ENCODE measurements at regions not wholly inside any gene's neighbourhood (a gene's known extent, or its start where the extent isn't known, plus 50 kb on each side); places are given as distances from the start of the nearest gene placed in this dataset.

DNA sequence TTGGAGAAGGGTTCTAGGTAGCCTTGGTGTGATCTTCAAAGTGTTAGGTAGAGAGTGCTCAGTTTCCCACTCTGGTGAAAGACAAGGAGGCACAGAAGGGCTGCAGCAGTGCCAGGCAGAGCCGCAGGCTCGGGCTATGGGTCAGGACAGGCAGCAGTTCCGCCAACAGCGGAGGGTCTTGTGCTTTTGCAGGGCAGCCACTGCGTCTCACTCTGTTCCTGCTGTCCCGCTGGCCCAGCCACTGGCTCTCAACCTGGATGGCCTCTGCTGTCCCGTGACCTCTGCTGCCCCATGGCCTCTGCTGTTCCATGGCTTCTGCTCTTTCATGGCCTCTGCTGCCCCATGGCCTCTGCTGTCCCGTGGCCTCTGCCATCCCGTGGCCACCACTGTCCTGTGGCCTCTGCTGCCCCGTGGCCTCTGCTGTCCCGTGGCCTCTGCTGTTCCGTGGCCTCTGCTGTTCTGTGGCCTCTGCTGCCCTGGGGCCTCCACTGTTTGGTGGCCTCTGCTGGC, 175.7 kb downstream of the URI1 start:
- Mint-ChIP-seq H3K36me3 (ENCODE audit: insufficient read depth, unreplicated experiment) (no peaks in the 10 kb centered on the region), H3K9me3 (ENCODE audit: unreplicated experiment) (peaks cover 11% of the 10 kb centered on the region), H3K4me1 (ENCODE audit: low read depth, unreplicated experiment) (no peaks in the 10 kb centered on the region), H3K4me3 (ENCODE audit: unreplicated experiment) (no peak overlapping the region), H3K27me3 (ENCODE audit: insufficient read depth, unreplicated experiment) (peaks cover 8% of the 10 kb centered on the region), H3K27ac (ENCODE audit: unreplicated experiment) (no peak overlapping the region)
- POLR2A ChIA-PET, result no interaction called here
- TF ChIP-seq, protein P1, sequence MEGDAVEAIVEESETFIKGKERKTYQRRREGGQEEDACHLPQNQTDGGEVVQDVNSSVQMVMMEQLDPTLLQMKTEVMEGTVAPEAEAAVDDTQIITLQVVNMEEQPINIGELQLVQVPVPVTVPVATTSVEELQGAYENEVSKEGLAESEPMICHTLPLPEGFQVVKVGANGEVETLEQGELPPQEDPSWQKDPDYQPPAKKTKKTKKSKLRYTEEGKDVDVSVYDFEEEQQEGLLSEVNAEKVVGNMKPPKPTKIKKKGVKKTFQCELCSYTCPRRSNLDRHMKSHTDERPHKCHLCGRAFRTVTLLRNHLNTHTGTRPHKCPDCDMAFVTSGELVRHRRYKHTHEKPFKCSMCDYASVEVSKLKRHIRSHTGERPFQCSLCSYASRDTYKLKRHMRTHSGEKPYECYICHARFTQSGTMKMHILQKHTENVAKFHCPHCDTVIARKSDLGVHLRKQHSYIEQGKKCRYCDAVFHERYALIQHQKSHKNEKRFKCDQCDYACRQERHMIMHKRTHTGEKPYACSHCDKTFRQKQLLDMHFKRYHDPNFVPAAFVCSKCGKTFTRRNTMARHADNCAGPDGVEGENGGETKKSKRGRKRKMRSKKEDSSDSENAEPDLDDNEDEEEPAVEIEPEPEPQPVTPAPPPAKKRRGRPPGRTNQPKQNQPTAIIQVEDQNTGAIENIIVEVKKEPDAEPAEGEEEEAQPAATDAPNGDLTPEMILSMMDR (IDR thresholded peaks at IDR 0.05; ENCODE audit: insufficient read depth in 1 of 2, low read depth in 1 of 2, low read length in 1 of 2, severe bottlenecking in 1 of 2, unreplicated experiment in 1 of 2), result no peak
- DNase-seq, result no peak
- Histone ChIP-seq H3K36me3 (ENCODE audit: control insufficient read depth, insufficient read depth, low read length) (no peaks in the 10 kb centered on the region), H3K4me1 (no peaks in the 10 kb centered on the region), H3K9me3 (no peaks in the 10 kb centered on the region), H3K27me3 (replicated peaks; ENCODE audit: control insufficient read depth, insufficient read depth, low read length) (no peaks in the 10 kb centered on the region), H3K4me3 (ENCODE audit: low read depth, low read length) (no peak overlapping the region)
- BruUV-seq (replicated peaks), result no TSS peak
- intact Hi-C loops (cut with micrococcal nuclease; ENCODE audit: unreplicated experiment), result no loop called here
- CTCF ChIA-PET, result no interaction called here

DNA sequence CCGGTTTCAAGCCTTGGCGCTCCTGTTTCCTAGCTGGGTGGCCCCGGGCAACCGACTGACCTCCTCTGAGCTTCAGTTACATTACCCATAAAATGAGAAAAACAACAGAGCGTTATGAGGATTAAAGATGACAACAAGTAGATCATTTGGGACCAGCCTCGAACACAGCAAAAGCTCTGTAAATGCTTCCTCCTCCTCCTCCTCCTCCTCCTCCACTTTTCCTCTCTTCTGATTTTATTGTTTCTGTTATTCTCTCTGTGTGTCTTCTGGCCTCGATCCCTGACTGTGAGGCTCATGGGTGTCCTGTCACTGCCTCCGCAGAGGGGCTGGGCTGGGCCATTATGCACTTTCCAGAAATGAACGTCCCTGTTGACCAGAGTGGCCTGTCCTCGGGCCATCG, 176.2 kb downstream of the URI1 start:
- TF ChIP-seq, protein P1 (IDR thresholded peaks at IDR 0.05; ENCODE audit: insufficient read depth in 1 of 2, low read depth in 1 of 2, low read length in 1 of 2, severe bottlenecking in 1 of 2, unreplicated experiment in 1 of 2), result no peak
- Histone ChIP-seq H3K4me3 (ENCODE audit: low read depth, low read length) (no peak overlapping the region), H3K27me3 (replicated peaks; ENCODE audit: control insufficient read depth, insufficient read depth, low read length) (no peaks in the 10 kb centered on the region), H3K9me3 (no peaks in the 10 kb centered on the region), H3K4me1 (no peaks in the 10 kb centered on the region), H3K36me3 (ENCODE audit: control insufficient read depth, insufficient read depth, low read length) (no peaks in the 10 kb centered on the region)
- CTCF ChIA-PET, result no interaction called here
- no peak overlapping the region for H3K4me3 Mint-ChIP-seq (ENCODE audit: unreplicated experiment)
- H3K9me3 Mint-ChIP-seq (ENCODE audit: unreplicated experiment), result peaks cover 11% of the 10 kb centered on the region
- H3K27me3 Mint-ChIP-seq (ENCODE audit: insufficient read depth, unreplicated experiment), result peaks cover 8% of the 10 kb centered on the region
- POLR2A ChIA-PET, result no interaction called here
- H3K27ac Mint-ChIP-seq (ENCODE audit: unreplicated experiment), result no peak overlapping the region
- intact Hi-C loops (cut with micrococcal nuclease; ENCODE audit: unreplicated experiment), result no loop called here
- H3K4me1 Mint-ChIP-seq (ENCODE audit: low read depth, unreplicated experiment), result no peaks in the 10 kb centered on the region
- BruUV-seq (replicated peaks), result no TSS peak
- H3K36me3 Mint-ChIP-seq (ENCODE audit: insufficient read depth, unreplicated experiment), result no peaks in the 10 kb centered on the region
- DNase-seq, result no peak

- TF ChIP-seq, protein P1 (IDR thresholded peaks at IDR 0.05; ENCODE audit: insufficient read depth in 1 of 2, low read depth in 1 of 2, low read length in 1 of 2, severe bottlenecking in 1 of 2, unreplicated experiment in 1 of 2), result no peak
- Histone ChIP-seq H3K4me3 (ENCODE audit: low read depth, low read length) (no peak overlapping the region), H3K27me3 (replicated peaks; ENCODE audit: control insufficient read depth, insufficient read depth, low read length) (no peaks in the 10 kb centered on the region), H3K4me1 (no peaks in the 10 kb centered on the region), H3K9me3 (no peaks in the 10 kb centered on the region), H3K36me3 (ENCODE audit: control insufficient read depth, insufficient read depth, low read length) (no peaks in the 10 kb centered on the region)
- Mint-ChIP-seq H3K4me3 (ENCODE audit: unreplicated experiment) (no peak overlapping the region), H3K9me3 (ENCODE audit: unreplicated experiment) (peaks cover 11% of the 10 kb centered on the region), H3K27me3 (ENCODE audit: insufficient read depth, unreplicated experiment) (peaks cover 12% of the 10 kb centered on the region), H3K36me3 (ENCODE audit: insufficient read depth, unreplicated experiment) (no peaks in the 10 kb centered on the region), H3K4me1 (ENCODE audit: low read depth, unreplicated experiment) (no peaks in the 10 kb centered on the region), H3K27ac (ENCODE audit: unreplicated experiment) (no peak overlapping the region)
- intact Hi-C loops (cut with micrococcal nuclease; ENCODE audit: unreplicated experiment), result no loop called here
- BruUV-seq (replicated peaks), result no TSS peak
- ChIA-PET POLR2A (no interaction called here), CTCF (interaction anchor here (0.6 kb wide), 1 partner anchor 91 kb away, joined by 3 read pairs; no protein-coding TSS in a partner anchor)
- DNase-seq, result no peak
Measured at GRCh38 chr19:30118760-30119159, 176.7 kb downstream of the URI1 start.
